ENCODE measurements at regions not wholly inside any gene's neighbourhood (a gene's known extent, or its start where the extent isn't known, plus 50 kb on each side); places are given as distances from the start of the nearest gene placed in this dataset.

DNA sequence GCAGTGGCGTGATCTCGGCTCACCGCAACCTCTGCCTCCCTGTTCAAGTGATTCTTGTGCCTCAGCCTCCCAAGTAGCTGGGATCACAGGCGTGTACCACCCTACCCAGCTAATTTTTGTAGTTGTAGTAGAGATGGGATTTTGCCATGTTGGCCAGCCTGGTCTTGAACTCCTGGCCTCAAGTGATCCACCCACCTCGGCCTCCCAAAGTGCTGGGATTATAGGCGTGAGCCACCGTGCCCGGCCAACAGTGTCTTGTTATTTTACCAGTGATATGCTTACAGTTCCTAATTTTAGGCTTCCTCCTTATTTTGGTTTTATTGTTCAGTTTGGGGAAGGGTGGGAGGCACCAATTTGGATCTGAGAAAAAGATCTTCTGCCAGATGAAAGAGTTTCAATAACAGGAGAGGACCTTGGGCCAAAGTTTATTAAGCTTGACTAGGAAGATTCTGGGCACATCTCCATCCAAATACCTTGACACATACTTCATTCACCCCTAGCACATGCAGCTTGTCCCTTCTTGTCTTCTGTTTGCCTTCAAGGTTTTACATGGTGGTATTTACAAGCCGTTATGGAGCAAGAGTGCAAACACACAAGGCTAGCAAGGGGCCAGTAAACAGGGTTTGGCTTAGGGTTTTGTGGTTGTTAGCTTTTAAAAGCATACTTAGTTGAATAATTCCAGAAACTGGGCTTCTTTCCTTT, 168.1 kb upstream of the DMRT1 start:
- Mint-ChIP-seq H3K4me1 (peaks cover 4 to 5% (median 5%) of the 10 kb centered on the region in 3 donors), H3K27ac (no peak overlapping the region), H3K27me3 (peaks cover 4% of the 10 kb centered on the region), H3K9me3 (peaks cover 0 to 15% (median 9%) of the 10 kb centered on the region in 3 donors), H3K36me3 (peaks cover 8% of the 10 kb centered on the region), H3K4me3 (no peak overlapping the region)

DNA sequence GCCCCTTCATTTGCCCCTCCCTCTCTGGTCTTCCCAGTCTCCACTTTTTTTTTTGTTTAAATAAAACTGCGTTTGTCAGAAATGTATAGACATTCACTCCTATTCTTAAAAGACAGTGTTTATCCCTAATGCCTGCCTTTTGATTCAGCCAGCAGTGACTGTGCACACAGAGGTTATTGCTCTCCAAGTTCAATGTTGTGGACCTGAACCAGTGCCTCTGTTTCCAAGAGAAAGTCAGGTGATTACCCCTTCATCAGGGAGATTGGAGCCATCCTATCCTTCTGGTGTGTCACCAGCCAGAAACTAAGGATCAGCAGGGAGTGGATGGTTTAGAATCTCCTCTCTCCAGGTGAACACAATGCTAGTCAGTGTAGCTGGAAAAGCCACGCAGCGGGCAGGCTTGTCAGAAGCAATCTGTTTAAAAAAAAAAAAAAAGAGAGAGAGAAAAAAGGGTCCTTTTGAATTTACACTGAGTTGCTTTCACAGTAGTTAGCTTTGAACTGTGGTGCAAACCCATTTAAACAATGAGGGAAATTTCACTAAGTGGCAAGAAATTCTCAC, 167.5 kb upstream of the DMRT1 start:
- H3K4me3 Mint-ChIP-seq, result no peak overlapping the region

DNA sequence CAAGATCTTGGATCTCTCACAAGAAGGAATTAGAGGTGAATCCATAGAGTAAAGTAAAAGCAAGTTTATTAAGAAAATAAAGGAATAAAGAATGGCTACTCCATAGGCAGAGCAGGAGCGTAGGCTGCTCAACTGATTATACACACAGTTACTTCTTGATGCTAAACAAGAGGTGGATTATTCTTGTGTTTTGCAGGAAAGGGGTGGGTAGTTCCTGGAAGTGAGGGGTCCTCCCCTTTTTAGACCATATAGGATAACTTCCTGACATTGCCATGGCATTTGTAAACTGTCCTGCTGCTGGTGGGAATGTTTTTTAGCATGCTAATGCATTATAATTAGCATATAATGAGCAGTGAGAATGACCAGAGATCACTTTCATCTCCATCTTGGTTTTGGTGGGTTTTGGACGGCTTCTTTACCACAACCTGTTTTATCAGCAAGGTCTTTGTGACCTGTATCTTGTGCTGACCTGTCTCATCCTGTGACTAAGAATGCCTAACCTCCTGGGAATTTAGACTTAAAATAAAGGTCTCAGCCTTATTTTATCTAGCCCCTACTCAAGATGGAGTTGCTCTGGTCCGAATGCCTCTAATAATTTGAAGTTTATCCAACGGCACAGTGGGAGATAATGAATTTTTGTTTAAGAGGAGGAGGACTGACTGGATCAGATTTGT, 165.7 kb upstream of the DMRT1 start:
- Mint-ChIP-seq H3K27me3 (peaks cover 4% of the 10 kb centered on the region), H3K4me1 (peaks cover 4 to 5% (median 5%) of the 10 kb centered on the region in 3 donors), H3K9me3 (no peaks in the 10 kb centered on the region), H3K36me3 (peaks cover 2% of the 10 kb centered on the region), H3K27ac (no peak overlapping the region), H3K4me3 (no peak overlapping the region)

More for the DNA sequence above, 167.5 kb upstream of the DMRT1 start:
- H3K4me1 Mint-ChIP-seq, result peaks cover 4 to 5% (median 5%) of the 10 kb centered on the region in 3 donors
- H3K9me3 Mint-ChIP-seq, result peaks cover 0 to 13% (median 8%) of the 10 kb centered on the region in 3 donors
- H3K27me3 Mint-ChIP-seq, result peaks cover 4% of the 10 kb centered on the region
- H3K27ac Mint-ChIP-seq, result no peak overlapping the region
- peaks cover 8% of the 10 kb centered on the region for H3K36me3 Mint-ChIP-seq

DNA sequence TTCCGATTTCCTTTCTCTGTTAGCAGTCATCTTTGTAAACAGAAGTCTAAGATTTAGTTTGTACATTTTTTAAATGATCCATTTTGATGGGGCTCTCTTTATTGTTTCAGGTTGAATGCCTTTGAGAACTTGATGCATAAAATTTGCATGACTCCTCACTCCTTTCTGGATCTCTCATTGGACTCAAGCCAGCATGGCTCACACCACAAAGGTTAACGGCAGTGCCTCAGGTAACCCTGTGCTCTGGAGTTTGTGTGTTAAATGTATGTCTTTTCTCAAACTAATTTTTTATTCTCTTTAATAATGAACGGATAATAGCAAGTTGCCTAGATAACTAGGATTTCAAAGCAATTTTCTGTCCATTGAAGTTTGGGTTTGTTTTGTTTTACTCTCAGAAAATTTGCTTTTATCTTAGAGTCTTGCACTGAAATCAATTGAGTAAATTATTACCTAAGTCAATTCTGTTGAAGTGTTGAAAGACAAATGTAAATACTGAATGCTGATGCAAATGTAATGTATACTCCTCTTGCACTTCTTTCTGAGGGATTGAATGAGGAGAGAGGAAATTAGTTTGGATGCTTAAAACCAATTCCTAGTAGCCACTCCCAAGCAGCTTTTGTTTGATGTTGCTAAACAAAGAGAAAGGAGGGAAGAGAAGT, 164.6 kb upstream of the DMRT1 start:
- Mint-ChIP-seq H3K27me3 (peaks cover 4% of the 10 kb centered on the region), H3K9me3 (no peaks in the 10 kb centered on the region), H3K4me3 (peak overlapping the region in 3 of 4 donors; percentile 3 to 87 (median 85)), H3K36me3 (peaks cover 2% of the 10 kb centered on the region), H3K27ac (peak overlapping the region in 1 of 3 donors; percentile 9), H3K4me1 (peaks cover 4 to 5% (median 5%) of the 10 kb centered on the region in 3 donors)

DNA sequence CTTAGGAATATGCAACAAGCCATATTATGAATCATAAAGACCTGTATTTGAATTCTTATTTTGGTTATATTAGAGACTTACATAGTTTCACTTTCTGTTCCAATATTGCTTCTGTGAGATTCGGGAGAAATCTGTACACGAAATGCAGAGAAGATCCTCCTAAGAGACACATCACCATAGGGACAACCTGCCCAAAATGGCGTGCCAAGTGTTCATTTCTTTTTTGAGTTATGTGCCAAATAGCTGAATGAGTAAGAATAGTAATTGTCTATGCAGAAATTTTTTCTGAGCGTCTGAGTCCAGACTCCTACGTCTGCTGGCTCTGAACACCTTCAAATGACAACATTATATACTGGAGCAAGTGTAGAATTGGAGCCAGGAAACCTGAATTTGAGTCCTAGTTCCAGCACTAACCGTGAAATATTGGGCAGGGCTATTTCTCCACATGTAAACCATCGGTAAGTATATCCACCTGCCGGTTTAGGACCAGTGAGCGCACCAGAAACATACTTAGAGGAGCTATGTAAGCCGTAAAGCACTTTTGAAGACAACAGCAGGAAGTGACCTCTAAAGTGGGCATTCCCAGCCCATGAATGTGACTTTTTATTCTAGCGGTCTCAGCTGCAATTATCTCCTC, 163.9 kb upstream of the DMRT1 start:
- Mint-ChIP-seq H3K4me1 (peaks cover 4 to 5% (median 5%) of the 10 kb centered on the region in 3 donors), H3K36me3 (peaks cover 2% of the 10 kb centered on the region), H3K4me3 (peak overlapping the region; percentile 21 to 87 (median 73)), H3K27me3 (peaks cover 4% of the 10 kb centered on the region), H3K27ac (peak overlapping the region in 1 of 3 donors; percentile 9), H3K9me3 (no peaks in the 10 kb centered on the region)

DNA sequence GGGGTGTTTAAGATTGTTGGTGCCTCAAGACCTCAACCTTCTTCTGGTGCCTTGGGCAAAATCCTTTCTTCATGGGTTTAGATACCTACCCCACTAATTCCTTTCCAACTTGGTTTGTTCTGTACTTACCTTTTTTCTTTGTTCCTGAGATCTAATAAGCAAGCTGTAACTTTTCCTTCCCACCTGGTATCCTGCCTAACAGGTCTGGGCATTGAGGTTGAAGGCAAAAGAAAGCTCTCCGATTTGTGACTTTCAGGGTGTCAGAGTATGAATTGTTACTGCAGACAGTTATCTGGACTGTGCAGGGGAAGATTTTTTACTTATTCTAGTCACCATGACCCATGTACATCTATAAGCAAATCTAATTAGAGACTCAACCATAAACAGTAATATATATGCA, 162.6 kb upstream of the DMRT1 start:
- no peaks in the 10 kb centered on the region for H3K9me3 Mint-ChIP-seq
- peaks cover 4 to 5% (median 5%) of the 10 kb centered on the region in 3 donors for H3K4me1 Mint-ChIP-seq
- no peak overlapping the region for H3K27ac Mint-ChIP-seq

DNA sequence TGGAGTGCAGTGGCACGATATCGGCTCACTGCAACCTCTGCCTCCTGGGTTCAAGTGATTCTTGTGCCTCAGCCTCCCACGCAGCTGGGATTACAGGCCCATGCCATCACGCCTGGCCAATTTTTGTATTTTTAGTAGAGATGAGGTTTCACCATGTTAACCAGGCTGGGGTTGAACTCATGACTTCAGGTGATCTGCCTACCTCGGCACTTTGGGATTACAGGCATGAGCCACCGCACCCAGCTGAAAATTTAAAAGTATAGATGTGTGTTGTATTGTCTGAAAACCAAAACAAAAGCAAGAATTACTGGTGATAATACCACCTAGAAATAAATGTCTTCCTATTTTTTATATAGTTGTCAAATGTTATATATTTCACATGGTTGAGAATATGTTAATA, 162.0 kb upstream of the DMRT1 start:
- peaks cover 2% of the 10 kb centered on the region for H3K36me3 Mint-ChIP-seq
- H3K27ac Mint-ChIP-seq, result no peak overlapping the region
- H3K27me3 Mint-ChIP-seq, result peaks cover 4% of the 10 kb centered on the region
- H3K9me3 Mint-ChIP-seq, result no peaks in the 10 kb centered on the region
- no peak overlapping the region for H3K4me3 Mint-ChIP-seq
- peaks cover 4 to 5% (median 5%) of the 10 kb centered on the region in 3 donors for H3K4me1 Mint-ChIP-seq

More for the DNA sequence above, 162.6 kb upstream of the DMRT1 start:
- Mint-ChIP-seq H3K36me3 (peaks cover 2% of the 10 kb centered on the region), H3K4me3 (no peak overlapping the region), H3K27me3 (peaks cover 4% of the 10 kb centered on the region)

DNA sequence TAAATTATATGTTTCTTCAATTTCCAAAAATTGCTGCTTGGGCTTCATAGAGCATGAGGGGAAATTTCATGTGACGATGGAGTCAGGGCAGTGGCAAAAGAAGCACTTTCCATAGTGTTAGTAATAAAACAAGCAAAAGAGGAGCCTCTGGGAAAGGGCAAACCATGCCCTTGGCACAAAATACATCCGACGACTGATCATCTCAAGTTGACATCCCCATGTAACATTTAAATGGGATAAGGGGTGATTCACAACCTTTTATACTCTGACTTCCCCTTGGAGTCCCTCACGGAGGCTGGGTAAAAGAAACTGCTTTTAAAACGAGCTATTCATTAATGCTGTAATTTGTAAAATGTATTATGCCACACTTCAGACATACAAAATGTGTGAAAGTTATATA, 161.4 kb upstream of the DMRT1 start:
- H3K4me3 Mint-ChIP-seq, result no peak overlapping the region
- peaks cover 2% of the 10 kb centered on the region for H3K36me3 Mint-ChIP-seq
- H3K27ac Mint-ChIP-seq, result no peak overlapping the region
- no peaks in the 10 kb centered on the region for H3K9me3 Mint-ChIP-seq
- H3K4me1 Mint-ChIP-seq, result peaks cover 4 to 5% (median 5%) of the 10 kb centered on the region in 3 donors
- H3K27me3 Mint-ChIP-seq, result peaks cover 4% of the 10 kb centered on the region

DNA sequence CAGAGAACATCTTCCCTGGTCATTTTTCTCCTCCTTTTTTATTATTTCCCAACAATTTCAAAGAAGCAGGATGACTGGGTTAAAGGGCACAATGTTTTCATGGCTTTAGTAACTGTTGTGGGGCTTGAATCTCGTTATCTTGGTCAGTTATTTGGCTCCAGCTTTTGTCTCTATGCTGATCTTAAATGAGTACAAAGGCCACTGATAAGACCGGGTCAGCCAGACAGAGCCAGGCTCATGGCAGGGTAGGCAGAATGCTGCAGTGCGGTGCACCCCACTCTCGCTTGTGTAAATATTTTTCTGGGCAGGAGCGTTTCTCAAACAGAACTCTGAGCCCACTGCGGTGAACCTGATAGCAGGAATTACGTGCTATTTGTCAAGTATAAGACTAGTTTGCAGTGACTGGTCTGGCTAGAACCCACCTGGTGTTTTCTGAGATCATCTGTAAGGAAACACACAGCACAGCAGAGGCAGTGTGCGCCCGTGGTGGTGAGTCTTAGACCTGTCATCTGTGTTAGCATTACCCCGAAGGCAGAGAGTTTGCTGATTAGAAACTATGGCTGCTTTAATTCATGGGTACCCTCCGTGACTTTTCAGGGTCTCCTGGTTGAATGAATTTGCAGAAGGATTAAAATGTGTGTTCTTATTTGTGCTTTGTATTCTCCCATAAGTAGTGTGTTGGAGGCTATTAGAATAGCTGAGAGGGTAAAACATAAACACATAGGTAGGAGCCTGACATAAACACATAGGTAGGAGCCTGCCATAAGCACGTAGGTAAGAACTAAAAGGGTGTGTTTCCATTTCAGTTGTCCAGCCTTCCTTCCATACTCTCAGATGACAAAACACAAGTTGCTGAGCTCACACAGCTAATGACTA, 158.6 kb upstream of the DMRT1 start:
- Mint-ChIP-seq H3K9me3 (no peaks in the 10 kb centered on the region), H3K27ac (no peak overlapping the region), H3K27me3 (no peaks in the 10 kb centered on the region), H3K4me1 (peaks cover 2 to 4% (median 2%) of the 10 kb centered on the region in 3 donors), H3K4me3 (no peak overlapping the region), H3K36me3 (peaks cover 2% of the 10 kb centered on the region)

DNA sequence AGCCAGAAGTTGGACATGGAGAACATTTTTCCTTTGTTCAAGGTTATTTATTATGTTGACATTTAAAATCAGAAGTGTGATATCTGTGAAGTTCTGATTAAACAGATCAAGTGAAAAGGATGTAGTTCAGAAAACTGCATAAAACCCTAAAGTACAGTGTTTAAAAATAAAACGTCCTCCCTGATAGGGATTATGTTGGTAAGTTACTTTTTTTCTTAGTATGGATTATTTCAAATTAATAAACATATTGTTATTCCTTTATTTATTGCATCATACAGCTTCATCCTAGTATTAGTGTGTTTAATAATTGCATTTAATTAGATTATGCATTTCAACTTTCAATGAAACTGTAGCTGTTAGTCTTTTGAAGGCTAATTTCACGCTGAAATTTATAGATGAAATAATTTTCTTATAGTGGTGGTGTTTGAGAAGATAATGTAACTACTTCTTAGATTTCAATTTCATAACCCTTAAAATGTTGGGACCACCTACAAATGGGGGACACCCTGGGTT, 157.9 kb upstream of the DMRT1 start:
- peaks cover 0 to 3% (median 0%) of the 10 kb centered on the region in 3 donors for H3K4me1 Mint-ChIP-seq
- no peaks in the 10 kb centered on the region for H3K9me3 Mint-ChIP-seq
- no peak overlapping the region for H3K4me3 Mint-ChIP-seq
- no peaks in the 10 kb centered on the region for H3K27me3 Mint-ChIP-seq
- H3K27ac Mint-ChIP-seq, result no peak overlapping the region
- H3K36me3 Mint-ChIP-seq, result peaks cover 2% of the 10 kb centered on the region

DNA sequence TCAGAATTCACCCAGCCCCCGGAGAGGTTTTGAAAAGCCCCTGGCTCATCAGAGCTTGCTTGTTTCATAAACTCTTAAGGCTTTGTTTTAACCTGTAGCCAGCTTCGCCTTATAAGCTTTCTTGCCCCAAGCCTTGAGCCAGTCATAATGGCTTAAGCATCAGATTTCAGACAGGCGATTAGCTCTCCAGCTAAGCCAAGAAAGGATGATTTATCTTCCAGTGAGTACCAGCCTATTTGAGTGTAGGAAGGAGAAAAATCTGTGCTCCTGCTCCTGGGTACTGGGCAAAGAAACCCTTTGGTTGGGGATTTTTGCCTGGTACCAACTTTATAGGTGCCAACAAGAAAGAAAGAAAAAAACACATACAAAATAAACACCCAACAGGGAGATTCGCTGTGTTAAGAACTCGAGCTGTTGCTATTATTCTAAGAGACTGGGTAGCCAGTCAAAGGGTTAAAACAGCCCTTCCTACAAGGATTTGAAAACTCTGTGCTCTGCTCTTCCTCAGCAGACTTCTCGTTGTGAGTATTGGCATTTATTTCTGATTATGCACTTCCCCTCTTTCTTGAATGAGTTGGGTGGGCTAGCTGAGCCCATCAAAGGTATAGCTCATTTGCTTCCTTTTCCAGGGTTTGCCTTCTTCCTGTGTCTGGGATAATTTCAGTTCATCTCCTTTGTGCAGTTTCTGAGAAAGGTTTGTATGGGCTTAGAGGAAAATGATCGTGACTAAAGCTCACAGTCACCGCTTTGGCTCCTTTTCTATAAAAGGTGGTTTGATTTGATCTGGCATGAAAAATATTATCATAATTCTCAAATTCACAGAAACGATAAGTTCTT, 157.2 kb upstream of the DMRT1 start:
- H3K4me1 Mint-ChIP-seq, result peaks cover 0 to 3% (median 0%) of the 10 kb centered on the region in 3 donors
- H3K4me3 Mint-ChIP-seq, result no peak overlapping the region
- no peaks in the 10 kb centered on the region for H3K9me3 Mint-ChIP-seq
- H3K27ac Mint-ChIP-seq, result no peak overlapping the region
- H3K27me3 Mint-ChIP-seq, result no peaks in the 10 kb centered on the region
- peaks cover 2% of the 10 kb centered on the region for H3K36me3 Mint-ChIP-seq

DNA sequence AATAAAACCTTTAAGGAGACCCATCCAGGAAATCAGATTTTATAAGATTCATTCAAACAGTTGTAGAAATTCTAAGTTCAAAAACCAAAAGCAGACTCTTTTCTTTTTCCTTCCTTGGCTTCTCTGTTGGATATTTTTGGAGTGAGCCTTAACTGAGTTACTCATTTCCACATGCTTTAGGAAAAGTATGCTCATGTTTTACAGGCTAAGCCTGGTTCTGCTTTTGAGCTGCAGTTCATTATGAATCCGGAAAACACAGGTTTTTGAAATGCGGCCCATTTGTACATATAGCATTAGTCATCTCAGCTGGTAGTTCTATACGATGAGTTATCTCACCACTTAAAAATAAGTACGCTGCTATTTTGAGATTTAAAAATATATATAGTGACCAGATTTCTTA, 156.6 kb upstream of the DMRT1 start:
- Mint-ChIP-seq H3K4me1 (peaks cover 0 to 3% (median 0%) of the 10 kb centered on the region in 3 donors), H3K4me3 (no peak overlapping the region), H3K36me3 (peaks cover 2% of the 10 kb centered on the region), H3K27me3 (no peaks in the 10 kb centered on the region), H3K27ac (no peak overlapping the region), H3K9me3 (no peaks in the 10 kb centered on the region)

DNA sequence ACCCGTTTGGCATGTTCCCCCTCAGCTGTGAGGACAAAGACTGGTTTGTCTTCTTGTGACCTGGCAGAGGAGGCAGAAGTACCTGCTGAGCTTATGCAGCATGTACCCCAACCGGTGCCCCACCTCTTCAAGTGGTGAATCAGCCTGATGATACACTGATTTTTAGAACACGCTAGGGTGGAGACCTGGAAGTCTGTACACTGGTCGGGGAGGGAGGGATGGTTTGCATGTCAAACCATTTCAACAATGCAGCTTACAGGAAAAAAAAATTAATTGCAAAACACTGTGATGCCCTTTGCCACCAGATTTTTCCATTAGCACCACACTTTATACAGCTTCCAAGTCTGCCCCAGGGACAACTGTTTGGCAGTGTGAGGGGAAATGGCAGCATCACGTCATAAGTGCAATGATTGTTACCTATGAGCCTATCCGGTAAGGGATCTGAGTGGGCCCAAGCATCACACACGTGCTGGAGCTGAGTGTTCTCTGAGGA, 155.1 kb upstream of the DMRT1 start:
- Mint-ChIP-seq H3K9me3 (no peaks in the 10 kb centered on the region), H3K4me3 (no peak overlapping the region), H3K4me1 (peaks cover 0 to 3% (median 0%) of the 10 kb centered on the region in 3 donors), H3K27ac (no peak overlapping the region), H3K27me3 (no peaks in the 10 kb centered on the region), H3K36me3 (peaks cover 2% of the 10 kb centered on the region)
